Right atrium auricular region (tissue), 2 donors: ENCODE measurements at regions not wholly inside any gene's neighbourhood (a gene's known extent, or its start where the extent isn't known, plus 50 kb on each side); places are given as distances from the start of the nearest gene placed in this dataset.

Experiments used
- DNase-seq: peaks from one replicate; pipeline ENCODE4 v3.0.0-alpha.2; 2019; ENCODE audit warnings: low spot score
- H3K27ac ChIP-seq, 2 donors: fragments of 200-600 bp; sonication (generic); 1 replicate in 1 of 2; 2 replicates in 1 of 2; pipeline ENCODE4 v1.5.1; 2016 to 2019
- H3K27me3 ChIP-seq, 2 donors: fragments of 200-600 bp; sonication (generic); one replicate each; pipeline versions ENCODE4 v1.5.1 to v1.6.0; 2017 to 2019
- H3K36me3 ChIP-seq: fragments of 200-600 bp; sonication (generic); one replicate; pipeline ENCODE4 v1.5.1; 2016
- H3K4me1 ChIP-seq, 2 donors: fragments of 200-600 bp; sonication (generic); one replicate each; pipeline versions ENCODE4 v1.5.1 to v1.6.0; 2017 to 2019
- H3K4me3 ChIP-seq, 2 donors: fragments of 200-600 bp; sonication (generic); 1 replicate in 1 of 2; 2 replicates in 1 of 2; pipeline ENCODE4 v1.5.1; 2017 to 2019; ENCODE audit warnings: mild to moderate bottlenecking in 1 of 2, moderate library complexity in 1 of 2
- H3K9me3 ChIP-seq, 2 donors: fragments of 200-600 bp; sonication (generic); one replicate each; pipeline ENCODE4 v1.5.1; 2019
- CTCF ChIP-seq, 2 donors: fragments of 200-600 bp; sonication (generic); IDR thresholded peaks; one replicate each; pipeline ENCODE4 v1.5.1; 2019; ENCODE audit warnings: antibody characterized with exemption in 2 of 2

- no peaks in the 10 kb centered on the region for H3K4me1 ChIP-seq
- no peak for TF ChIP-seq CTCF (IDR thresholded peaks at IDR 0.05)
- DNase-seq = no peak
These were observed 372.7 kb downstream of the EDEM1 start for GRCh38 chr3:5560199-5560598.

DNA sequence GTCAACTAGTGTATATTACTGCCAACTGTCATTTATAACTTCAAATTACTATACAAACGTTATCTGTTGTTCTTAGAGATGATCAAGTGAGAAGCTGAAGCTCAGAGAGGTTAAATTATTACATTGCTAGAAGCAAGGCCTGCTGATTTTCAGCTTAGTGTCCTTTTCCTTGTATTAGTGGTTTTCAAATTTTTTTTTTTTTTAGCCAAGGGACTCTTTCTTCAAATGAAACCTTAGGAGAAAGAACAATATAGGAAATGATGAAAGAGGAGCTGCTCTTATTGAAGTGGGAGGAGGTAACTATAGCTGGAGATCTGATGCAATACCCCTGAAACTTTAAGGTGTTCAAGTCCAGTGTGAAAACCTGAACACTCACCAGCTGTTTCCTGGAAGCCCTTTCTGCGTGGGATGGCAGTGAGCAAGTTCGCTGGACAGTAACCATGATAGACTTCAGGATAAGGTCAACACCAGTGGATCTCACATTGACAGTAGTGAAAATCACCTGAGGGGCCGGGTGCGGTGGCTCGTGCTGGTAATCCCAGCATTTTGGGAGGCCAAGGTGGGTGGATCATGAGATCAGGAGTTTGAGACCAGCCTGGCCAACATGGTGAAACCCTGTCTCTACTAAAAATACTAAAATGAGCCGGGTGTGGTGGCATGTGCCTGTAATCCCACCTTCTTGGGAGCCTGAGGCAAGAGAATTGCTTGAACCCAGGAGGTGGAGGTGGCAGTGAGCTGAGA is 376.2 kb downstream of the EDEM1 start:
- no peak for TF ChIP-seq CTCF (IDR thresholded peaks at IDR 0.05)
- Histone ChIP-seq H3K36me3 (no peaks in the 10 kb centered on the region), H3K27me3 (no peaks in the 10 kb centered on the region), H3K4me3 (no peak overlapping the region), H3K4me1 (no peaks in the 10 kb centered on the region), H3K9me3 (no peaks in the 10 kb centered on the region), H3K27ac (no peak overlapping the region)
- DNase-seq = no peak

More at GRCh38 chr3:5560199-5560598, 372.7 kb downstream of the EDEM1 start:
- no peaks in the 10 kb centered on the region for H3K9me3 ChIP-seq
- no peak overlapping the region for H3K4me3 ChIP-seq
- no peaks in the 10 kb centered on the region for H3K36me3 ChIP-seq
- no peaks in the 10 kb centered on the region for H3K27me3 ChIP-seq
- H3K27ac ChIP-seq = no peak overlapping the region

GRCh38 chr3:5564278-5564666 is 376.8 kb downstream of the EDEM1 start:
- Histone ChIP-seq H3K36me3 (no peaks in the 10 kb centered on the region), H3K27me3 (no peaks in the 10 kb centered on the region), H3K27ac (no peak overlapping the region), H3K9me3 (no peaks in the 10 kb centered on the region), H3K4me3 (no peak overlapping the region), H3K4me1 (no peaks in the 10 kb centered on the region)
- TF ChIP-seq CTCF (IDR thresholded peaks at IDR 0.05) = no peak
- DNase-seq = no peak

- H3K9me3 ChIP-seq = no peaks in the 10 kb centered on the region
- no peak overlapping the region for H3K4me3 ChIP-seq
- no peak for DNase-seq
- TF ChIP-seq CTCF (IDR thresholded peaks at IDR 0.05) = no peak
- no peaks in the 10 kb centered on the region for H3K36me3 ChIP-seq
- no peak overlapping the region for H3K27ac ChIP-seq
- H3K27me3 ChIP-seq = no peaks in the 10 kb centered on the region
- no peaks in the 10 kb centered on the region for H3K4me1 ChIP-seq
These were observed 377.5 kb downstream of the EDEM1 start for GRCh38 chr3:5565026-5565425.

DNA sequence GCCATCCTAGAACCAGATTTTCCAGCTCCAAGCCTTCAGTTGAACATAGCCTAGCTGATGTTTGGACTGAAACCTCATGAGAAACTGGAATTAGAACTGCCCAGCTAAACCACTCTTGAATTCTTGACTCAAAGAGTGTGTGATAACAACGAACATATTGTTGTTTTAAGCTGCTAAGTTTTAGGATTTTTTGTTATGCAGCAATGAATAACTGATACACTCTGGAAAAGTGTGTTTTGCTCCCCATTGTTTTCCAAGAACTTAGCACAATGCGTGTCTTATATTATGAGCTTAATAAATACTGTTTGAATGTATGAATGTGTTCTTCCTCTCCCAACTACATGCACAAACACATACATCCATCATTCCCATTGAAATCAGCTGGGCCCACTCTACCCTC is 379.6 kb downstream of the EDEM1 start:
- DNase-seq = no peak
- Histone ChIP-seq H3K9me3 (no peaks in the 10 kb centered on the region), H3K27ac (no peak overlapping the region), H3K4me3 (no peak overlapping the region), H3K4me1 (no peaks in the 10 kb centered on the region), H3K27me3 (no peaks in the 10 kb centered on the region), H3K36me3 (no peaks in the 10 kb centered on the region)
- TF ChIP-seq CTCF (IDR thresholded peaks at IDR 0.05) = no peak

DNA sequence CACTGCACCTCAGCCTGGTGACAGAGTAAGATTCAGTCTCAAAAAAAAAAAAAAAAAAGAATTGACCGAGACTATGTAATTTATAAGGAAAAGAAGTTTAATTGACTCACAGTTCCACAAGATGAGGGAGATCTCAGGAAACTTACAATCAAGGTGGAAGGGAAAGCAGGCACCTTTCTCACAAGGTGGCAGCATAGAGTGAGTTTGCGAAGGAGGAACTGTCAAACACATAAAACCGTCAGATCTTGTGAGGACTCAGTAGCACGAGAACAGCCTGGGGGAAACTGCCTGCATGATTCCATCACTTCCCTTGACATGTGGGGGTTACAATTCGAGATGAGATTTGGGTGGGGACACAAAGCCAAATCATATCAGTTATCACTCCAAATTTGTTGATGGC is 380.9 kb downstream of the EDEM1 start:
- Histone ChIP-seq H3K27me3 (no peaks in the 10 kb centered on the region), H3K4me3 (no peak overlapping the region), H3K9me3 (no peaks in the 10 kb centered on the region), H3K4me1 (no peaks in the 10 kb centered on the region), H3K36me3 (no peaks in the 10 kb centered on the region), H3K27ac (no peak overlapping the region)
- TF ChIP-seq CTCF (IDR thresholded peaks at IDR 0.05) = no peak
- DNase-seq = no peak
